ENCODE measurements at regions not wholly inside any gene's neighbourhood (a gene's known extent, or its start where the extent isn't known, plus 50 kb on each side); places are given as distances from the start of the nearest gene placed in this dataset.

- no peak for DNase-seq
- Histone ChIP-seq H3K27me3 (no peaks in the 10 kb centered on the region), H3K4me3 (ENCODE audit: low read depth, low read length) (no peak overlapping the region), H3K4me1 (no peaks in the 10 kb centered on the region), H3K9me3 (no peaks in the 10 kb centered on the region), H3K36me3 (no peaks in the 10 kb centered on the region)
- TF ChIP-seq CTCF (IDR thresholded peaks at IDR 0.05; ENCODE audit: low read depth, low read length), result no peak
Observed at GRCh38 chr1:86238226-86238625, 81.7 kb upstream of the COL24A1 start.

- no peak for DNase-seq
- H3K9me3 ChIP-seq, result no peaks in the 10 kb centered on the region
- H3K4me3 ChIP-seq (ENCODE audit: low read depth, low read length), result no peak overlapping the region
- no peaks in the 10 kb centered on the region for H3K4me1 ChIP-seq
- no peaks in the 10 kb centered on the region for H3K36me3 ChIP-seq
- no peaks in the 10 kb centered on the region for H3K27me3 ChIP-seq
- TF ChIP-seq CTCF (IDR thresholded peaks at IDR 0.05; ENCODE audit: low read depth, low read length), result no peak
Observed at GRCh38 chr1:86235852-86236251, 79.3 kb upstream of the COL24A1 start.

- no peak for TF ChIP-seq CTCF (IDR thresholded peaks at IDR 0.05; ENCODE audit: low read depth, low read length)
- DNase-seq, result no peak
- no peaks in the 10 kb centered on the region for H3K9me3 ChIP-seq
- H3K4me1 ChIP-seq, result no peaks in the 10 kb centered on the region
- H3K27me3 ChIP-seq, result no peaks in the 10 kb centered on the region
- H3K4me3 ChIP-seq (ENCODE audit: low read depth, low read length), result no peak overlapping the region
- H3K36me3 ChIP-seq, result no peaks in the 10 kb centered on the region
Observed at GRCh38 chr1:86233403-86233802, 76.8 kb upstream of the COL24A1 start.

GRCh38 chr1:86231076-86231475 is 74.5 kb upstream of the COL24A1 start:
- H3K4me1 ChIP-seq, result no peaks in the 10 kb centered on the region
- H3K9me3 ChIP-seq, result no peaks in the 10 kb centered on the region
- no peak for DNase-seq
- no peaks in the 10 kb centered on the region for H3K36me3 ChIP-seq
- no peaks in the 10 kb centered on the region for H3K27me3 ChIP-seq
- TF ChIP-seq CTCF (IDR thresholded peaks at IDR 0.05; ENCODE audit: low read depth, low read length), result no peak
- no peak overlapping the region for H3K4me3 ChIP-seq (ENCODE audit: low read depth, low read length)

- H3K4me3 ChIP-seq (ENCODE audit: low read depth, low read length), result no peak overlapping the region
- H3K4me1 ChIP-seq, result no peaks in the 10 kb centered on the region
- no peak for TF ChIP-seq CTCF (IDR thresholded peaks at IDR 0.05; ENCODE audit: low read depth, low read length)
- H3K27me3 ChIP-seq, result no peaks in the 10 kb centered on the region
- H3K9me3 ChIP-seq, result no peaks in the 10 kb centered on the region
- no peaks in the 10 kb centered on the region for H3K36me3 ChIP-seq
- DNase-seq, result no peak
Observed at GRCh38 chr1:86229405-86229975, 72.9 kb upstream of the COL24A1 start.

GRCh38 chr1:86228546-86228945 is 72.0 kb upstream of the COL24A1 start:
- DNase-seq, result no peak
- Histone ChIP-seq H3K9me3 (no peaks in the 10 kb centered on the region), H3K36me3 (no peaks in the 10 kb centered on the region), H3K4me1 (no peaks in the 10 kb centered on the region), H3K27me3 (no peaks in the 10 kb centered on the region), H3K4me3 (ENCODE audit: low read depth, low read length) (no peak overlapping the region)
- no peak for TF ChIP-seq CTCF (IDR thresholded peaks at IDR 0.05; ENCODE audit: low read depth, low read length)
